NCI-H146 (cell line): ENCODE measurements at regions not wholly inside any gene's neighbourhood (a gene's known extent, or its start where the extent isn't known, plus 50 kb on each side); places are given as distances from the start of the nearest gene placed in this dataset.
A peak's percentile ranks its signal among the peaks of the same experiment; 100 is the strongest.

ENCODE experiments used
- DNase-seq: peaks from one replicate; lab custom pipeline; 2025; lab: John Stamatoyannopoulos, UW

DNA sequence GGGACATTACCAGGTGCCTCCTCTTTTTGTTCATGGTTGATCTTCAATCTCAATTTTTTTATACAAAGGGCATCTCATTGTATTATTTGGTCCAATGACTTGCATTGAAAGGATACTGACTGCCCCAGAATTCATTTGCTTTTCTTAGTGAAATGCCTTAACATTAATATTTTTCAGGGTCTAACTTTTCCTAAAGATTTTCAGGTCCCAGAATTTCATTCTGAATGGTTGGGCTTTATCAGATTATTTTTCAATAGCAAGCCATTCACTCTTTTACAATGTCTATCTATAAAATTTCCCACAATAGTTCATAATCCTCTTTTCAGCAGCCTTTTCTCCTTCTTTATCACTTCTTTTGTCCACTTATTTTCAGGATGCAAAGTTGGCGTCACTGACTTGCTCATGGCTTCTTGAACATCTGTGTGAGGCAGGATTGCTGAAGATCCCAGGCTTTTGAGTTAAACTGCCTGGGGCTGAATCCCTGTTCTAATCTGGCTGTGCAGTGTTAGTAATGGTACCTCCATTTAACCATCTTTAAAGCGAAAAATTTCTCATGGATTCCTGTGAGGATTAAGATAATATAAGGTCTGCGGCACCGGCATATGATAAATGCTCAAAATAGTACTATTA is 131.7 kb upstream of the HDAC9 start:
- no peak for DNase-seq

GRCh38 chr7:18364396-18364795 is 131.2 kb upstream of the HDAC9 start:
- no peak for DNase-seq

GRCh38 chr7:18366394-18366793 is 129.2 kb upstream of the HDAC9 start:
- no peak for DNase-seq

DNA sequence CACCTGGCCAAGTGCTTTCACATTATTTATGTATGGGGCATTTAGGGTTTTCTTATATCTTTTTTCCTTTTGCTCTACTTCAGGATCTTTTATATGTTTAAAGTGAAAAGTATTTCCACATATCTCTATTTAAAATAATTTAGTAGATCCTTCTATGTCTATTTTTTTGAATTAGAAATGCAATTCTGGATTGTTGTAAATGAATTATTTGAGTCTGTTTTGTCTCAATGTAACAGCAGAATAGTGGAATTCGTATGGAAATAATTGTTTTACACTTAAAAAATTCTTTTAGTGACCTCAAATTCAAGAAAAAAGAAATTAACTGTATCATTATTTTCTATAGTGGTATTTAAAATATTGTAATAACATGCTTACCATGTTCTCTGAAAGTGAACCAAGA is 126.5 kb upstream of the HDAC9 start:
- DNase-seq: no peak

DNA sequence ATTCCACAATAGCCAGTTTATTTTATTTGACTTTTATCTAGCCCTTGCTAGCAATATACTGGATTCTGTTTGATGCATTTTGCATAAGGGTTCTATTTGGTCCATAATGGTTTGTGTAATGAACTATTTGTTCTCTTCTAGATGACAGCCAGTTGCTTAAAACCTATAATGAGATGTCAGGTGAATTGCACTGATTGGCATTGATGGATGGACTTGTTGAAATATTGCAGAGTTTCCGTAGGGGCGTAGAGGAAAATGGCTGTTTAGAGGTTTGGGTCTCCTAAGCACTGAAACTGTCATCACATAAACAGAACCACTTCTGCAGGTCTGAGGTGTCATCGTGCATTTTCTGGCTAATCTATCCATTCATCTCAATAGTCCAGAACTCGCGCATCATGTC is 124.9 kb upstream of the HDAC9 start:
- DNase-seq: no peak

DNA sequence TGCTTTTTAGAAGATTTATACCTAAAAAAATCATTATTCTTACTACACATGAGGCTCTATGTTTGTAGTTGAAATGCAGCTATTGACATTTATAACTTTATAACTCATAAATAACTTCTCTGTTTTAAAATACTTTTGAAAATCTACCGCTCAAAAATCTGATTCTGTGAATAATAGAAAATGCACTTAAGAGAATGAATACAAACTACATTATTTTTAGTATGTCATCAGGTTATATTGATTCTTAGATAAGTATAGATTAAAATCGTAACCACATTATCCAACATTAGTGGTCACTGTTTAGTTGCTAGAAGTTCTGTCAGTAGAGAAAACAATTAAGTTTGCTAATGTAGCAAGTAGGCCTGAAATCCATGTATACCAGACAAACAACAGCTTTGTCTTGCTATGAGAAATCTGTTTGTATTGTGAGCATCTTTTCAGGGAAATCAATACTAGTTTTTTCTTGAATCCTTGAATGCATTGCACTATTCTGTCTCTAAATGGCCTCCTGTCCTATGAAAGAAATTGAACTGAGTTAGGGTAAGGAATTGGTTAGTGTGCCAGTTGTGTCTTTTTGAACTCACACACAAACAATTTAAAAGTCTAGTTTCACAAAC is 116.5 kb upstream of the HDAC9 start:
- no peak for DNase-seq

DNA sequence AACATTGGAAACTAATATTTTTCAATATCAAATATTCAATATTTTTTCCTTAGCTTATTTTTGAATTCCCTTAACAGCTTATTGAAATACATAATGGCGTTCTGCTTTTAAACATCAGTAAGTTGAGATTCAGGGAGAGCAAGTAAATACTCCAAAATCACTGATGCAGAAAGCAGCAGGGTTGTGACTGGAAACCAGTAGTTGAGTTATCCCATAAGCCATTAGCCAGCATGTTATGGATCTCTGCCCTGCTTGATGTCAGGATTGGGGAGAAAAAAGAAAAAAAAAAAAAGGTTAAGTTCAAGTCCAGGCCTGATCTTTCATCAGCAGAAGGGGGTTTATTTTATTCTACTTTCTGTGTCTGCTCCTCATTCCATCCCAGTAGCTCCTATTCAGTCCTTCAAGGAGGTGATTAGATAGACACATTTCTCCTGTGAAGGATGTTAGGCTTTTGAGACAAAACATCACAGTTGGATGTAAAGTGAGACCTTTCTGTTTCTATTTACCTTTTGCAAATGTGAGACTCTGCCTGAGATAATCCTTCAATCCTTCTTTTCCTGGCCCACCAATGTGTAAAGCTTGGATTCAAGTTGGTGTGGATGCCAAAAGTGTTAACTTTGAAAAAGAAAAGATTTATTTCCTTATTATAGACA is 110.9 kb upstream of the HDAC9 start:
- peak; percentile 50 for DNase-seq

- no peak for DNase-seq
These were observed 108.9 kb upstream of the HDAC9 start for GRCh38 chr7:18386607-18387006.

GRCh38 chr7:18387191-18387735 is 108.3 kb upstream of the HDAC9 start:
- no peak for DNase-seq

DNA sequence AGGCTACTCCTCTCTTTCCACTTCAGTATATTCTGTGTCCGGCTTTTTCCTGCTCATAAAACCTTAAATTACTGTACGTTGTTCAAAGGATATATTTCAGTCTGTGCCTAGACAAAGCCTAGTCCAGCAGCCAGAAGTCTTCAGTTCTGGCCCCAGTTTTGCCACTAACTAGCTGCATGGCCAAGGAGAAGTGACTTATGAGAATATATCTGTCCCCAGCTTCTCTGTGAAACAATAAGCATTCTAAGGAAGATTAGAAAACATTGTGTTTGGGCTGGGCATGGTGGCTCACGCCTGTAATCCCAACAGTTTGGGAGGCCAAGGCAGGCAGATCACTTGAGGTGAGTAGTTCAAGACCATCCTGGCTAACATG is 105.0 kb upstream of the HDAC9 start:
- no peak for DNase-seq

DNA sequence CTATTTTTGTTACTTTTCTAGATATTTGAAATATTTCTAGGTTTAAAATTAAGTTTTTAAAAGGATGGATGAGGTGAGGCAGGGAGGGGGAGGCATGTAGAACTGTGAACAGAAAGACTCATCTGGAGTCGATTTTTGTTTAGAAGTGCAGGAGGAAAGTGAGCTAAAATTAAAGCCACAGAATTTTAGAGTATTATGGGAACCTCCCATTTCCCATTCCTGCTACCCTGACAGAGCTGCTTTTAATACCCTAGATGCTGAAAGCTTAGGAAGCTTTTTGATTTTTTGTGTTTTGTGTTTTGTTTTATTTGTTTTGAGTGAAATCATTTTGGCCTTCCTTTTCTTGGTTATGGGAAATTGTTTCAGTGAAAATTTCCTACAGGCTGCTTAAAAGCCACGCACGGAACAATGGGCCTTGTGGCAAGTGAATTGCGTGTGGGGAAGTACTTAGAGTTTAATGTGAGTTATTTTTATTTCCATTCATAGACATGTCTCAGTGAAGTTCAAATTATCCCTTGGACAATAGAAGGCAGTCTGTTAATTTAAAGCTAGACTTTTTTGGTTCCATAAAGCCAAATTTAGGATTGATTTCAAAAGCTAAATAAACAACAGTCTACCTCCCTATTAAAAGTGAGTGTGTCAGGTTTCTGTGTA is 102.0 kb upstream of the HDAC9 start:
- peak; percentile 80 for DNase-seq

GRCh38 chr7:18395868-18396267 is 99.7 kb upstream of the HDAC9 start:
- DNase-seq: no peak

GRCh38 chr7:18396953-18397352 is 98.6 kb upstream of the HDAC9 start:
- DNase-seq: no peak

- DNase-seq: no peak
These were observed 95.9 kb upstream of the HDAC9 start for GRCh38 chr7:18399436-18400235.

- DNase-seq: no peak
These were observed 95.3 kb upstream of the HDAC9 start for GRCh38 chr7:18400275-18400674.

DNA sequence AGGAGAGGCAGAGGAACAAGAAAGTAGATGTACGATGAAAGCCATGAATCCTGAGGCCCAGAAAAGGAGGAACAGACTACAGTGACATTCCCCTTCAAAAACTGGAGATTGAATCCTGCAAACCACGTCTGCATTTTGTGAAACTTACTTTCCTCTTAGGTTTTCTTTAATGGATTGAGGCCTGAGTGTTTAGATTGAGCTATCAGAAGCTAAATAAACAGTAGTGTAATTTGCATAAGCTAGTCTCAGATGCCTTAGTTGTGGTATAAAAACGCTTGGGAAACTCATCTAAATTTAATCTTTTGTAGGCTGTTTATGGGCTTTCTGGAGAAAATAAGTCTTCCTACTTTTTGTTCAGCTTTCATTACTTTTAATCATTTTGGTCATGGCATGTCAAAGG is 94.8 kb upstream of the HDAC9 start:
- no peak for DNase-seq

DNA sequence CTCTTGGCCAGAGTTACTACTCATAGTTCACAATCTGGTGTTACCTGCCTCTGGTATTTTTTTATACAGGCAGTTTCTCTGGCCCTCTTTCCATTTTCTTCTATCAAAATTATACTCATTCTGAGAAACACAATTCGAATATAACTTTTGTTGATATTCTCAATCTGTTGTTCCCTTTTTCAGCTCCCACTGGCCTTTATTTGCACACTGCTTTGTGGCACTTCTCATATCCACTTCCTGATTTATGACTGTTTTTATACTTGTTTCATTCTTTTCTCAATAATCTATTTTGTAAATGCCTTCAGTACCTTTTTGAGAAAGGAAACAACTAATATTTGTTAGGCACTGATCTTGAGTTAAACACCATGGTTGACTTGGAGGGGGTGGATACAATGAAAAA is 93.8 kb upstream of the HDAC9 start:
- DNase-seq: no peak

- no peak for DNase-seq
These were observed 92.9 kb upstream of the HDAC9 start for GRCh38 chr7:18402488-18403183.

DNA sequence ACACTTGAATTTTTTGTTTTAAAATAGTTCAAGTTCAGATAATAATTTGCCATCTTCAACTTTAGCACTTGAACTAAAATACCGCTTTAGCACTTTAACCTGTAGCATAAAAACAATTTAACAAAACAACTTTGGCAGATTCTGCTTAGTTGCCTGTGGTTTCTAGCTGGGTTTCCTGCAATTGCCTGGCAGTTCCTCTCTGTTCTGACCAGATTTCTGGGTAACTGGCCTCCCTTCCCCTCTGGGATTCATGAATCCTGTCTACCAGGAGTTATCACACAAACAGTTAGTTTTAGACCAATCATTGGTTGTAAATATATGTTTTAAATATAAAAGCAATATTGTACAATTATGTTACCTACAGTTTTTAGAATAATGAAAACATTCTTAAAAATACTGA is 89.8 kb upstream of the HDAC9 start:
- no peak for DNase-seq

DNA sequence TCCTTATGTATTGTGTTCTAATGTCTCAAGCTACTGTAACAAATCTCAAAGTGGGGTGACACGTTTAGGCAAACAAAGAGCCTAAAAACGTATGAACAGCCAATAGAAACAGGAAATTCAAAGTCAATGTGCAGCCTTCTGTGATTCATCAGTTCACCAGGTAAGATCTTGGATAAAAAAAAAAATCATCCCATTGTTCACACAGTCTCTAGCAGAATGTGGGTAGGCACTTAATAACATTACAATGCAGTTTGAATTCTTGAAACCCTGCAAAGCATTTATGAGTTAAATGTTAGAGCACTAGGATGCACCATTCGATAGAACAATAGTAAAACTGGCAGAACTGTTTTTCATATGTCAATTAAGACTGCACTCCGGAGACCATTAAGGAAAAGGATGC is 88.2 kb upstream of the HDAC9 start:
- DNase-seq: no peak

- DNase-seq: no peak
These were observed 87.1 kb upstream of the HDAC9 start for GRCh38 chr7:18408461-18408860.

DNA sequence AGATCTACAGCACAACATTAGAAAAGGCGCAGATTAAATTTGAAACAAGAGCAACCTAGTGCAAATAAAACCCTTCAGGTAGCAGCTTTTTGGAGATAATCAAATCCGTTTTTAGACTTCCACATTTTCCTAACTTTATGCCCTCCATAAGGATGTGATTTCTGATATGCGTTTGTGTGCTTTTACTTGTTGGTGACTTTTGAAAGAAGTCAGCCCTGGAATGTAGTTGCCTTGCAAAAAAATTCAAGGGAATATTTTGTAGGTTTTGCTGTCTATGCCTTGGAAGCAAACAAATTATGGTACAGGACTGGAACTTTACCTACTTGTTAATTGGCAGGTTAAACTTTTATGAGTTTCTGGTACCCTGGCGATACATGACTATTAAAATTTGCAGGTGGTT is 86.7 kb upstream of the HDAC9 start:
- DNase-seq: no peak
